Neural progenitor cell (in vitro differentiated cells): ENCODE measurements at regions not wholly inside any gene's neighbourhood (a gene's known extent, or its start where the extent isn't known, plus 50 kb on each side); places are given as distances from the start of the nearest gene placed in this dataset.

ENCODE experiments used
- EZH2 ChIP-seq: fragments of 200-600 bp; sonication (generic); IDR thresholded peaks from 2 replicates; pipeline ENCODE4 v1.6.1; 2017; ENCODE audit warnings: antibody characterized with exemption, mild to moderate bottlenecking, moderate library complexity
- EZH2phosphoT487 ChIP-seq: fragments of 200-600 bp; sonication (generic); IDR thresholded peaks from 2 replicates; pipeline ENCODE4 v1.6.1; 2017; ENCODE audit warnings: antibody characterized with exemption
- TF ChIP-seq, protein P1 (sequence below): fragments of 200-600 bp; sonication (generic); IDR thresholded peaks from 2 replicates; pipeline ENCODE4 v1.5.1; 2017; ENCODE audit warnings: antibody characterized with exemption, mild to moderate bottlenecking

DNA sequence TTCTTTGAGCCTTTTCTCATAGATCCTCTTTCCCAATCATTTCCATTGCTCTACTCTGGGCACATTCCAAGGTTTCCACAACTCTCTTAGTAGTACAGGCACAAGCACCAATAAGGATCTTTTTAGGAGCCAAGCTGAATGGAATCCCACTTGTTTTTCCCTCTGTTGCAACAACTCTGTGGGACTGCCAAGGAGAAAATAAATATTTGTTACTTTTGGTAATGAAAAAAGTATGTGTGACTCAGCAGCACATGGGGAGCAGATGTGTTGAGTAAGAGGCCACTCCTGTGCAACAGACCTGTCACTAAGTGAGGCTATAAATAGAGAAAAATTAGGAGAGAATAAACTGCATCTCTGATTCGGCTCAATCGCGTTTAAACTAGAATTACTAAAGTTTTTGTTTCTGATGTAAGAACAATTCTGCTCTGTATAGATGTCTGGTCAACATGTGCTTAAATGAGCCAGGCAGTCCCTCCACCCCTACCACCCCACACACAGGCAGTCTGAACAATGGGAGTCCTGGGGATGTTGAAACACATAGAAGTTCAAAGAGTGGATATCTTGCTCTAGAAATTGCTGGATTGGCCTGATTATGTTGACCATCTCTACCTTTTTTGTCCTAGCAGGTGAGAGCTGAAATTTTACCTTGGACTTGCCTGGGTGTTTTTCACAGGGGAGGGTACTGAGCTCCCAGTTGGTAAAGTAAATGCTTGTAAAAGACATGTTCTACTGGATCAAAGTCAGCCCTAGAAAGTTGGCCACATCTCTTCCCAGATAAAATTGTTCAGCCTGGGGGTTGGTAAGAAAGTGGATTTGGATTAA is 244.3 kb upstream of the NOVA1 start:
- TF ChIP-seq EZH2phosphoT487, result no peak
- no peak for TF ChIP-seq EZH2
- TF ChIP-seq, protein P1, sequence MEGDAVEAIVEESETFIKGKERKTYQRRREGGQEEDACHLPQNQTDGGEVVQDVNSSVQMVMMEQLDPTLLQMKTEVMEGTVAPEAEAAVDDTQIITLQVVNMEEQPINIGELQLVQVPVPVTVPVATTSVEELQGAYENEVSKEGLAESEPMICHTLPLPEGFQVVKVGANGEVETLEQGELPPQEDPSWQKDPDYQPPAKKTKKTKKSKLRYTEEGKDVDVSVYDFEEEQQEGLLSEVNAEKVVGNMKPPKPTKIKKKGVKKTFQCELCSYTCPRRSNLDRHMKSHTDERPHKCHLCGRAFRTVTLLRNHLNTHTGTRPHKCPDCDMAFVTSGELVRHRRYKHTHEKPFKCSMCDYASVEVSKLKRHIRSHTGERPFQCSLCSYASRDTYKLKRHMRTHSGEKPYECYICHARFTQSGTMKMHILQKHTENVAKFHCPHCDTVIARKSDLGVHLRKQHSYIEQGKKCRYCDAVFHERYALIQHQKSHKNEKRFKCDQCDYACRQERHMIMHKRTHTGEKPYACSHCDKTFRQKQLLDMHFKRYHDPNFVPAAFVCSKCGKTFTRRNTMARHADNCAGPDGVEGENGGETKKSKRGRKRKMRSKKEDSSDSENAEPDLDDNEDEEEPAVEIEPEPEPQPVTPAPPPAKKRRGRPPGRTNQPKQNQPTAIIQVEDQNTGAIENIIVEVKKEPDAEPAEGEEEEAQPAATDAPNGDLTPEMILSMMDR, result no peak
